GM23338 (cell line): ENCODE measurements at regions not wholly inside any gene's neighbourhood (a gene's known extent, or its start where the extent isn't known, plus 50 kb on each side); places are given as distances from the start of the nearest gene placed in this dataset.

Experiments used
- ATAC-seq: fragments of 200-7000 bp; cut with Tn5 transposase; 3 replicates; pipeline ENCODE4 v1.9.1; 2020
- DNase-seq: peaks from one replicate; pipeline ENCODE4 v3.0.0-alpha.2; 2015; ENCODE audit warnings: low spot score
- H2AFZ ChIP-seq: fragments of 200-600 bp; sonication (generic); 2 replicates; pipeline ENCODE4 v1.8.0; 2016; ENCODE audit warnings: antibody characterized with exemption, mild to moderate bottlenecking, moderate library complexity
- H3F3A ChIP-seq: fragments of 200-600 bp; sonication (generic); replicated peaks from 2 replicates; pipeline ENCODE4 v1.8.0; 2017; ENCODE audit warnings: antibody characterized with exemption, mixed run types, low read depth
- H3K27ac ChIP-seq: fragments of 200-600 bp; sonication (generic); 2 replicates; pipeline ENCODE4 v1.6.1; 2016; ENCODE audit warnings: low read depth
- H3K27me3 ChIP-seq: fragments of 200-600 bp; sonication (generic); 2 replicates; pipeline ENCODE4 v1.8.0; 2016; ENCODE audit warnings: mild to moderate bottlenecking, mixed run types, moderate library complexity; ENCODE audit not compliant: insufficient read depth
- H3K36me3 ChIP-seq: fragments of 200-600 bp; sonication (generic); 2 replicates; pipeline ENCODE4 v1.8.0; 2016; ENCODE audit warnings: mild to moderate bottlenecking; ENCODE audit not compliant: insufficient read depth
- H3K4me1 ChIP-seq: fragments of 200-600 bp; sonication (generic); 2 replicates; pipeline ENCODE4 v1.8.0; 2016; ENCODE audit warnings: mild to moderate bottlenecking, moderate library complexity; ENCODE audit not compliant: insufficient read depth
- H3K4me2 ChIP-seq: fragments of 200-600 bp; sonication (generic); 2 replicates; pipeline ENCODE4 v1.7.1; 2017; ENCODE audit warnings: mixed run types
- H3K4me3 ChIP-seq: fragments of 200-600 bp; sonication (generic); 2 replicates; pipeline ENCODE4 v1.6.1; 2016; ENCODE audit warnings: mixed run types
- H3K79me2 ChIP-seq: fragments of 200-600 bp; sonication (generic); replicated peaks from 2 replicates; pipeline ENCODE4 v1.8.0; 2017; ENCODE audit warnings: mild to moderate bottlenecking; ENCODE audit not compliant: insufficient read depth
- H3K9me2 ChIP-seq: fragments of 200-600 bp; sonication (generic); 2 replicates; pipeline ENCODE4 v1.8.0; 2017; ENCODE audit not compliant: insufficient read depth
- H4K20me1 ChIP-seq: fragments of 200-600 bp; sonication (generic); replicated peaks from 2 replicates; pipeline ENCODE4 v1.8.0; 2017; ENCODE audit warnings: mild to moderate bottlenecking; ENCODE audit not compliant: insufficient read depth
- H3K27ac Mint-ChIP-seq: 2 replicates; pipeline ENCODE4 v1.8.0; 2020; ENCODE audit warnings: inconsistent platforms, mild to moderate bottlenecking, moderate library complexity, mixed read lengths
- H3K27me3 Mint-ChIP-seq: 3 replicates; pipeline ENCODE4 v1.8.0; 2022; ENCODE audit warnings: low read depth, mild to moderate bottlenecking, moderate library complexity, mixed read lengths, inconsistent platforms; ENCODE audit not compliant: insufficient read depth, poor library complexity
- H3K36me3 Mint-ChIP-seq: 3 replicates; pipeline ENCODE4 v1.8.0; 2021; ENCODE audit warnings: low read depth, mild to moderate bottlenecking, inconsistent platforms, moderate library complexity, mixed read lengths
- H3K4me1 Mint-ChIP-seq: 3 replicates; pipeline ENCODE4 v1.8.0; 2020; ENCODE audit warnings: mild to moderate bottlenecking, inconsistent platforms, mixed read lengths
- H3K4me3 Mint-ChIP-seq: 3 replicates; pipeline ENCODE4 v1.8.0; 2021; ENCODE audit warnings: moderate library complexity, mild to moderate bottlenecking, inconsistent platforms, mixed read lengths
- H3K9me3 Mint-ChIP-seq: 3 replicates; pipeline ENCODE4 v1.8.0; 2020; ENCODE audit warnings: moderate library complexity, mild to moderate bottlenecking, inconsistent platforms, mixed read lengths
- CREB1 ChIP-seq: fragments of 250-450 bp; sonication (Bioruptor Pico); IDR thresholded peaks from 2 replicates; pipeline ENCODE4 v1.5.0; 2020; ENCODE audit warnings: low read depth, mild to moderate bottlenecking, moderate library complexity
- EZH2 ChIP-seq: fragments of 200-600 bp; sonication (generic); IDR thresholded peaks from one replicate; pipeline ENCODE4 v1.8.0; 2017; ENCODE audit warnings: antibody characterized with exemption, mild to moderate bottlenecking, low read depth; ENCODE audit not compliant: unreplicated experiment
- EZH2phosphoT487 ChIP-seq: fragments of 200-600 bp; sonication (generic); IDR thresholded peaks from one replicate; pipeline ENCODE4 v1.8.1; 2018; ENCODE audit warnings: antibody characterized with exemption; ENCODE audit not compliant: unreplicated experiment
- JUNB ChIP-seq: IDR thresholded peaks from one replicate; pipeline ENCODE4 v1.6.1; 2016; ENCODE audit warnings: antibody characterized with exemption; ENCODE audit not compliant: unreplicated experiment
- NANOG ChIP-seq: IDR thresholded peaks from 2 replicates; pipeline ENCODE4 v1.6.1; 2016; ENCODE audit warnings: antibody characterized with exemption, borderline replicate concordance
- POLR2AphosphoS5 ChIP-seq: IDR thresholded peaks from 2 replicates; pipeline ENCODE4 v1.6.1; 2016; ENCODE audit warnings: antibody characterized with exemption, low read depth
- STAT1 ChIP-seq: IDR thresholded peaks from one replicate; pipeline ENCODE4 v1.6.1; 2016; ENCODE audit warnings: antibody characterized with exemption; ENCODE audit not compliant: unreplicated experiment
- ZNF114 ChIP-seq: fragments of 250-450 bp; sonication (Bioruptor Pico); IDR thresholded peaks from 2 replicates; pipeline ENCODE4 v1.5.0; 2020; ENCODE audit warnings: mild to moderate bottlenecking, moderate library complexity
- ZNF331 ChIP-seq: fragments of 250-450 bp; sonication (Bioruptor Pico); IDR thresholded peaks from 2 replicates; pipeline ENCODE4 v1.5.0; 2020; ENCODE audit warnings: low read depth, mild to moderate bottlenecking, moderate library complexity
- ZNF462 ChIP-seq: fragments of 250-450 bp; sonication (Bioruptor Pico); IDR thresholded peaks from 2 replicates; pipeline ENCODE4 v1.5.0; 2020; ENCODE audit warnings: mild to moderate bottlenecking, moderate library complexity
- TF ChIP-seq, protein P1 (sequence below), 2 experiments: fragments of 200-600 bp in 1 of 2; sonication (generic) in 1 of 2; conservative IDR thresholded peaks; 2 replicates each; pipeline versions ENCODE4 v1.5.1 to v1.6.1; 2016 to 2017; ENCODE audit warnings: antibody characterized with exemption in 2 of 2, low read depth in 2 of 2, mild to moderate bottlenecking in 2 of 2, moderate library complexity in 1 of 2

GRCh38 chr16:87188104-87188503, 129.1 kb downstream of the C16orf95 start:
- Histone ChIP-seq H4K20me1 (no peaks in the 10 kb centered on the region), H3K79me2 (no peaks in the 10 kb centered on the region), H3K36me3 (no peaks in the 10 kb centered on the region), H3K4me1 (no peaks in the 10 kb centered on the region), H3K4me2 (no peak overlapping the region), H3K4me3 (no peak overlapping the region), H3F3A (peaks cover 11% of the 10 kb centered on the region), H2AFZ (no peak overlapping the region), H3K27ac (no peak overlapping the region), H3K27me3 (no peaks in the 10 kb centered on the region), H3K9me2 (no peaks in the 10 kb centered on the region)
- H3K27me3 Mint-ChIP-seq, result peaks cover 11% of the 10 kb centered on the region
- H3K9me3 Mint-ChIP-seq, result peaks cover 27% of the 10 kb centered on the region
- no peak overlapping the region for H3K27ac Mint-ChIP-seq
- DNase-seq (no peak), ATAC-seq (no peak)
- H3K4me1 Mint-ChIP-seq, result peaks cover 15% of the 10 kb centered on the region
- no peak overlapping the region for H3K4me3 Mint-ChIP-seq
- H3K36me3 Mint-ChIP-seq, result peaks cover 7% of the 10 kb centered on the region; the same call in 2 of the 3 replicates
- no peak for TF ChIP-seq JUNB
- TF ChIP-seq CREB1 (CRISPR knock-in tag), result no peak
- TF ChIP-seq EZH2, result no peak
- no peak for TF ChIP-seq NANOG
- no peak for TF ChIP-seq ZNF331
- TF ChIP-seq, protein P1, sequence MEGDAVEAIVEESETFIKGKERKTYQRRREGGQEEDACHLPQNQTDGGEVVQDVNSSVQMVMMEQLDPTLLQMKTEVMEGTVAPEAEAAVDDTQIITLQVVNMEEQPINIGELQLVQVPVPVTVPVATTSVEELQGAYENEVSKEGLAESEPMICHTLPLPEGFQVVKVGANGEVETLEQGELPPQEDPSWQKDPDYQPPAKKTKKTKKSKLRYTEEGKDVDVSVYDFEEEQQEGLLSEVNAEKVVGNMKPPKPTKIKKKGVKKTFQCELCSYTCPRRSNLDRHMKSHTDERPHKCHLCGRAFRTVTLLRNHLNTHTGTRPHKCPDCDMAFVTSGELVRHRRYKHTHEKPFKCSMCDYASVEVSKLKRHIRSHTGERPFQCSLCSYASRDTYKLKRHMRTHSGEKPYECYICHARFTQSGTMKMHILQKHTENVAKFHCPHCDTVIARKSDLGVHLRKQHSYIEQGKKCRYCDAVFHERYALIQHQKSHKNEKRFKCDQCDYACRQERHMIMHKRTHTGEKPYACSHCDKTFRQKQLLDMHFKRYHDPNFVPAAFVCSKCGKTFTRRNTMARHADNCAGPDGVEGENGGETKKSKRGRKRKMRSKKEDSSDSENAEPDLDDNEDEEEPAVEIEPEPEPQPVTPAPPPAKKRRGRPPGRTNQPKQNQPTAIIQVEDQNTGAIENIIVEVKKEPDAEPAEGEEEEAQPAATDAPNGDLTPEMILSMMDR (conservative IDR thresholded peaks at IDR 0.05; ENCODE audit: low read depth in 2 of 2), result no peak
- no peak for TF ChIP-seq ZNF114 (CRISPR knock-in tag)
- no peak for TF ChIP-seq EZH2phosphoT487
- TF ChIP-seq STAT1, result no peak
- no peak for TF ChIP-seq POLR2AphosphoS5

DNA sequence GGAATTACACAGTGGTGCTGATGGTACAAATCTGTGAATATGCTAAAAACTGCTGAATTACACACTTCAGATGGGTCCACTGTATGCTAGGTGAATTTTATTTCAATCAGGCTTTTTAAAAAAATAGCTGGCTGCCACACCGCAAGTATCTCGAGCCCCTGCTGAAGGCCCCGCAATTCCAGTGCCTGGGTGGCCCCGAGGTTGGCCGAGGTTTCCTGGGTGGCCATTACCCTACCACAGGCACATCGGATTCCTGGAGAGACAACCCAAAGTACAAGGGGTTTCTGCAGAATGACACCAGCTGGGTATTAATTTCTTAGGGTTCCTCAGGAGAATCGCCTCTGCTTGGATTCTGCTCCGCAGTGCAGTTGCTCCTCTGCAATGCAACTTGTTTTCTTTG, 127.8 kb downstream of the C16orf95 start:
- Mint-ChIP-seq H3K27ac (no peak overlapping the region), H3K27me3 (peaks cover 4% of the 10 kb centered on the region), H3K4me3 (no peak overlapping the region), H3K9me3 (peaks cover 27% of the 10 kb centered on the region), H3K4me1 (peaks cover 15% of the 10 kb centered on the region), H3K36me3 (peaks cover 7% of the 10 kb centered on the region; the same call in 2 of the 3 replicates)
- H3K79me2 ChIP-seq, result no peaks in the 10 kb centered on the region
- DNase-seq (no peak), ATAC-seq (no peak)
- no peak overlapping the region for H3K4me2 ChIP-seq
- no peak overlapping the region for H3K4me3 ChIP-seq
- H2AFZ ChIP-seq, result no peak overlapping the region
- H3K27me3 ChIP-seq, result no peaks in the 10 kb centered on the region
- no peaks in the 10 kb centered on the region for H3K36me3 ChIP-seq
- H4K20me1 ChIP-seq, result no peaks in the 10 kb centered on the region; the same call in 1 of the 2 replicates
- H3K9me2 ChIP-seq, result no peaks in the 10 kb centered on the region
- H3K27ac ChIP-seq, result no peak overlapping the region
- H3F3A ChIP-seq, result peaks cover 11% of the 10 kb centered on the region
- H3K4me1 ChIP-seq, result no peaks in the 10 kb centered on the region
- no peak for TF ChIP-seq POLR2AphosphoS5
- TF ChIP-seq EZH2phosphoT487, result no peak
- TF ChIP-seq NANOG, result no peak
- TF ChIP-seq, protein P1 (conservative IDR thresholded peaks at IDR 0.05; ENCODE audit: low read depth in 2 of 2), result no peak
- no peak for TF ChIP-seq EZH2
- TF ChIP-seq ZNF462 (CRISPR knock-in tag), result no peak
- TF ChIP-seq STAT1, result no peak
- TF ChIP-seq ZNF114 (CRISPR knock-in tag), result no peak
- TF ChIP-seq ZNF331, result no peak
